BE2C (cell line): ENCODE measurements at regions not wholly inside any gene's neighbourhood (a gene's known extent, or its start where the extent isn't known, plus 50 kb on each side); places are given as distances from the start of the nearest gene placed in this dataset.
A peak's percentile ranks its signal among the peaks of the same experiment; 100 is the strongest.

Experiments used
- DNase-seq: peaks from one replicate; pipeline ENCODE4 v3.0.0-alpha.2; 2020
- H3K27me3 ChIP-seq: fragments of 250-450 bp; sonication (Bioruptor Pico); 2 replicates; pipeline ENCODE4 v1.5.1; 2020; ENCODE audit warnings: mild to moderate bottlenecking
- H3K36me3 ChIP-seq: fragments of 250-450 bp; sonication (Bioruptor Pico); 2 replicates; pipeline ENCODE4 v1.5.1; 2020; ENCODE audit warnings: mild to moderate bottlenecking
- H3K4me1 ChIP-seq: fragments of 250-450 bp; sonication (Bioruptor Pico); 2 replicates; pipeline ENCODE4 v1.5.1; 2020
- H3K4me3 ChIP-seq: 2 replicates; pipeline ENCODE4 v1.5.1; 2011; ENCODE audit warnings: low read depth, low read length
- H3K9me3 ChIP-seq: fragments of 250-450 bp; sonication (Bioruptor Pico); 2 replicates; pipeline ENCODE4 v1.5.1; 2020
- CTCF ChIP-seq: IDR thresholded peaks from 2 replicates; pipeline ENCODE4 v1.5.1; 2012; ENCODE audit warnings: mild to moderate bottlenecking, low read depth, low read length

- Histone ChIP-seq H3K4me1 (no peaks in the 10 kb centered on the region; the same call in 1 of the 2 replicates), H3K9me3 (no peaks in the 10 kb centered on the region), H3K36me3 (no peaks in the 10 kb centered on the region), H3K27me3 (no peaks in the 10 kb centered on the region), H3K4me3 (no peak overlapping the region)
- TF ChIP-seq CTCF: no peak
- no peak for DNase-seq
Measured at GRCh38 chr22:27135031-27135981, 477.9 kb downstream of the MIAT start.

- Histone ChIP-seq H3K4me1 (no peaks in the 10 kb centered on the region; the same call in 1 of the 2 replicates), H3K36me3 (no peaks in the 10 kb centered on the region), H3K9me3 (no peaks in the 10 kb centered on the region), H3K4me3 (no peak overlapping the region), H3K27me3 (no peaks in the 10 kb centered on the region)
- TF ChIP-seq CTCF: no peak
- no peak for DNase-seq
Measured at GRCh38 chr22:27136596-27136995, 479.2 kb downstream of the MIAT start.

GRCh38 chr22:27137871-27138337 is 480.5 kb downstream of the MIAT start:
- Histone ChIP-seq H3K36me3 (no peaks in the 10 kb centered on the region), H3K27me3 (no peaks in the 10 kb centered on the region), H3K4me1 (no peaks in the 10 kb centered on the region; the same call in 1 of the 2 replicates), H3K9me3 (no peaks in the 10 kb centered on the region), H3K4me3 (no peak overlapping the region)
- TF ChIP-seq CTCF: no peak
- DNase-seq: peak; percentile 33

- no peak overlapping the region for H3K4me3 ChIP-seq
- no peak for TF ChIP-seq CTCF
- H3K9me3 ChIP-seq: no peaks in the 10 kb centered on the region
- H3K36me3 ChIP-seq: no peaks in the 10 kb centered on the region
- DNase-seq: no peak
- H3K4me1 ChIP-seq: no peaks in the 10 kb centered on the region; the same call in 1 of the 2 replicates
- H3K27me3 ChIP-seq: no peaks in the 10 kb centered on the region
Measured at GRCh38 chr22:27138471-27138870, 481.1 kb downstream of the MIAT start.

- H3K4me1 ChIP-seq: no peaks in the 10 kb centered on the region; the same call in 1 of the 2 replicates
- H3K9me3 ChIP-seq: no peaks in the 10 kb centered on the region
- no peaks in the 10 kb centered on the region for H3K27me3 ChIP-seq
- H3K36me3 ChIP-seq: no peaks in the 10 kb centered on the region
- peak; percentile 62 for DNase-seq
- TF ChIP-seq CTCF: no peak
- H3K4me3 ChIP-seq: no peak overlapping the region
Measured at GRCh38 chr22:27139935-27140511, 482.6 kb downstream of the MIAT start.

- Histone ChIP-seq H3K27me3 (no peaks in the 10 kb centered on the region), H3K36me3 (no peaks in the 10 kb centered on the region), H3K9me3 (no peaks in the 10 kb centered on the region), H3K4me3 (no peak overlapping the region), H3K4me1 (no peaks in the 10 kb centered on the region)
- no peak for TF ChIP-seq CTCF
- DNase-seq: no peak
Measured at GRCh38 chr22:27142286-27142685, 484.9 kb downstream of the MIAT start.
